ENCODE measurements at regions not wholly inside any gene's neighbourhood (a gene's known extent, or its start where the extent isn't known, plus 50 kb on each side); places are given as distances from the start of the nearest gene placed in this dataset.

DNA sequence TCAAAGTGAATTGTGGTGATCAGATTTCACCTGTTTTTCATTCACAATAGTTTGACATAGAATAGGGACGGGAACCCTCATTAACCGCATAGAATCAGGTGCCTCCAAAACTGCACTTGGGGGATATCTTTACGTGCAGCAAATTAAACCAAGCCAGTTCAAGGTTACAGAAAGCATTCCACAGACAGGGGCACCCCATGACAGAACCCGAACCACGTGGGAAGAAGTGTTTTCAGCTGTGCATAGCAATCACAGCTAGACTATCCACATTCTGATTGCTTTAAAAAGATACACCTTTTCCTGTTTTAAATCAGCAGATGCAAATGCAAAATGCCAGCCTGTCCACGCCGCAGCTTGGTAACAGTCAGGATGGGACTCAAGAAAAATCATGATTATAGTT lies 205.8 kb downstream of the ANAPC1 start:
- TF ChIP-seq, protein P1, sequence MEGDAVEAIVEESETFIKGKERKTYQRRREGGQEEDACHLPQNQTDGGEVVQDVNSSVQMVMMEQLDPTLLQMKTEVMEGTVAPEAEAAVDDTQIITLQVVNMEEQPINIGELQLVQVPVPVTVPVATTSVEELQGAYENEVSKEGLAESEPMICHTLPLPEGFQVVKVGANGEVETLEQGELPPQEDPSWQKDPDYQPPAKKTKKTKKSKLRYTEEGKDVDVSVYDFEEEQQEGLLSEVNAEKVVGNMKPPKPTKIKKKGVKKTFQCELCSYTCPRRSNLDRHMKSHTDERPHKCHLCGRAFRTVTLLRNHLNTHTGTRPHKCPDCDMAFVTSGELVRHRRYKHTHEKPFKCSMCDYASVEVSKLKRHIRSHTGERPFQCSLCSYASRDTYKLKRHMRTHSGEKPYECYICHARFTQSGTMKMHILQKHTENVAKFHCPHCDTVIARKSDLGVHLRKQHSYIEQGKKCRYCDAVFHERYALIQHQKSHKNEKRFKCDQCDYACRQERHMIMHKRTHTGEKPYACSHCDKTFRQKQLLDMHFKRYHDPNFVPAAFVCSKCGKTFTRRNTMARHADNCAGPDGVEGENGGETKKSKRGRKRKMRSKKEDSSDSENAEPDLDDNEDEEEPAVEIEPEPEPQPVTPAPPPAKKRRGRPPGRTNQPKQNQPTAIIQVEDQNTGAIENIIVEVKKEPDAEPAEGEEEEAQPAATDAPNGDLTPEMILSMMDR (IDR thresholded peaks at IDR 0.05), result no peak
- TF ChIP-seq EZH2 (IDR thresholded peaks at IDR 0.05; ENCODE audit: borderline replicate concordance, insufficient read depth, low read depth, low read length, poor library complexity, severe bottlenecking), result no peak
